Mesenchymal stem cell (in vitro differentiated cells and primary cell): ENCODE measurements at regions not wholly inside any gene's neighbourhood (a gene's known extent, or its start where the extent isn't known, plus 50 kb on each side); places are given as distances from the start of the nearest gene placed in this dataset.

Source experiments
- DNase-seq: peaks from one replicate; pipeline ENCODE4 v3.0.0-alpha.2; 2013
- H2AFZ ChIP-seq: one replicate; pipeline ENCODE4 v1.6.1; 2013; ENCODE audit warnings: low read depth, mild to moderate bottlenecking, control low read depth, inconsistent platforms, low read length, moderate library complexity
- H2AK5ac ChIP-seq: 2 replicates; pipeline ENCODE4 v1.6.1; 2013; ENCODE audit warnings: low read length, moderate library complexity, mild to moderate bottlenecking, inconsistent platforms; ENCODE audit not compliant: severe bottlenecking
- H2BK120ac ChIP-seq: one replicate; pipeline ENCODE4 v1.6.1; 2013; ENCODE audit warnings: low read depth, mild to moderate bottlenecking, inconsistent platforms, low read length, moderate library complexity
- H2BK12ac ChIP-seq, 2 experiments: one replicate each; pipeline ENCODE4 v1.6.1; 2013; ENCODE audit warnings: inconsistent platforms in 2 of 2, low read length in 2 of 2, mild to moderate bottlenecking in 2 of 2, moderate library complexity in 2 of 2, control low read depth in 1 of 2
- H2BK15ac ChIP-seq: one replicate; pipeline ENCODE4 v1.6.1; 2013; ENCODE audit warnings: mild to moderate bottlenecking, low read depth, inconsistent platforms; ENCODE audit not compliant: poor library complexity, severe bottlenecking
- H2BK5ac ChIP-seq: 2 replicates; pipeline ENCODE4 v1.6.1; 2013; ENCODE audit warnings: low read depth, mild to moderate bottlenecking, low read length, control low read depth, inconsistent platforms; ENCODE audit not compliant: poor library complexity, severe bottlenecking
- H3K14ac ChIP-seq, 2 experiments: one replicate each; pipeline ENCODE4 v1.6.1; 2013; ENCODE audit warnings: inconsistent platforms in 2 of 2, low read length in 2 of 2, control low read depth in 1 of 2, mild to moderate bottlenecking in 1 of 2, moderate library complexity in 1 of 2
- H3K18ac ChIP-seq, 2 experiments: one replicate each; pipeline ENCODE4 v1.6.1; 2013; ENCODE audit warnings: inconsistent platforms in 2 of 2, low read length in 2 of 2, control low read depth in 1 of 2, low read depth in 1 of 2, mild to moderate bottlenecking in 1 of 2
- H3K23ac ChIP-seq, 2 experiments: one replicate each; pipeline ENCODE4 v1.6.1; 2013; ENCODE audit warnings: inconsistent platforms in 2 of 2, low read length in 2 of 2, mild to moderate bottlenecking in 2 of 2, moderate library complexity in 2 of 2, control low read depth in 1 of 2
- H3K27ac ChIP-seq: 2 replicates; pipeline ENCODE4 v1.5.1; 2013; ENCODE audit warnings: mild to moderate bottlenecking, moderate library complexity, low read length, control low read depth, inconsistent platforms; ENCODE audit not compliant: poor library complexity, severe bottlenecking
- H3K27me3 ChIP-seq, 2 experiments: 2 replicates each; pipeline versions ENCODE4 v1.6.1 to v1.7.0; 2013; ENCODE audit warnings: low read length in 2 of 2, mild to moderate bottlenecking in 2 of 2, moderate library complexity in 2 of 2, control low read depth in 1 of 2, inconsistent platforms in 1 of 2; ENCODE audit not compliant: control insufficient read depth in 1 of 2, insufficient read depth in 1 of 2
- H3K36me3 ChIP-seq, 2 experiments: 2 replicates each; pipeline versions ENCODE4 v1.6.1 to v1.7.0; 2013; ENCODE audit warnings: low read length in 2 of 2, control low read depth in 1 of 2, inconsistent platforms in 1 of 2, low read depth in 1 of 2, mild to moderate bottlenecking in 1 of 2; ENCODE audit not compliant: insufficient read depth in 2 of 2, control insufficient read depth in 1 of 2
- H3K4ac ChIP-seq, 2 experiments: one replicate each; pipeline ENCODE4 v1.6.1; 2013; ENCODE audit warnings: inconsistent platforms in 2 of 2, low read length in 2 of 2, mild to moderate bottlenecking in 2 of 2, moderate library complexity in 2 of 2, control low read depth in 1 of 2, low read depth in 1 of 2
- H3K4me1 ChIP-seq: 2 replicates; pipeline ENCODE4 v1.6.1; 2013; ENCODE audit warnings: low read depth, low read length, control low read depth; ENCODE audit not compliant: control insufficient read depth, insufficient read depth
- H3K4me2 ChIP-seq: 2 replicates; pipeline ENCODE4 v1.6.1; 2013; ENCODE audit warnings: low read length, mild to moderate bottlenecking, inconsistent platforms; ENCODE audit not compliant: poor library complexity, severe bottlenecking
- H3K4me3 ChIP-seq, 2 experiments: 2 replicates each; pipeline versions ENCODE4 v1.5.1 to v1.7.0; 2013; ENCODE audit warnings: low read length in 2 of 2, mild to moderate bottlenecking in 2 of 2, control low read depth in 1 of 2, low read depth in 1 of 2; ENCODE audit not compliant: insufficient read depth in 1 of 2
- H3K79me1 ChIP-seq: replicated peaks from 2 replicates; pipeline ENCODE4 v1.6.1; 2013; ENCODE audit warnings: mild to moderate bottlenecking, control low read depth, low read length, inconsistent platforms; ENCODE audit not compliant: poor library complexity, severe bottlenecking
- H3K9ac ChIP-seq: 2 replicates; pipeline ENCODE4 v1.7.0; 2013; ENCODE audit warnings: mild to moderate bottlenecking, low read length, moderate library complexity
- H3K9me3 ChIP-seq: 2 replicates; pipeline ENCODE4 v1.7.0; 2013; ENCODE audit warnings: mild to moderate bottlenecking, low read length; ENCODE audit not compliant: control insufficient read depth
- H4K8ac ChIP-seq: one replicate; pipeline ENCODE4 v1.6.1; 2013; ENCODE audit warnings: inconsistent platforms, mild to moderate bottlenecking, low read length, moderate library complexity
- H4K91ac ChIP-seq: one replicate; pipeline ENCODE4 v1.6.1; 2013; ENCODE audit warnings: mild to moderate bottlenecking, low read length, inconsistent platforms
- WGBS: methylation state at CpG from one replicate; pipeline ENCODE4 v1.1.7; 2013; ENCODE audit warnings: mixed read lengths; 5-methylcytosine and 5-hydroxymethylcytosine counted together

- no peak overlapping the region for H3K14ac ChIP-seq
- no peaks in the 10 kb centered on the region for H3K27me3 ChIP-seq
- no peaks in the 10 kb centered on the region for H3K79me1 ChIP-seq
- H2AFZ ChIP-seq, result no peak overlapping the region
- H4K91ac ChIP-seq, result no peak overlapping the region
- no peaks in the 10 kb centered on the region for H3K36me3 ChIP-seq
- H2BK12ac ChIP-seq, result no peak overlapping the region
- no peak overlapping the region for H3K4ac ChIP-seq
- H3K27ac ChIP-seq, result no peak overlapping the region
- H2AK5ac ChIP-seq, result no peak overlapping the region
- DNase-seq, result no peak
- H3K4me3 ChIP-seq, result no peak overlapping the region
- H2BK5ac ChIP-seq, result no peak overlapping the region
- H3K9me3 ChIP-seq, result no peaks in the 10 kb centered on the region
- no peaks in the 10 kb centered on the region for H3K4me1 ChIP-seq
- H3K18ac ChIP-seq, result no peak overlapping the region
- H3K23ac ChIP-seq, result no peak overlapping the region
- no peak overlapping the region for H2BK120ac ChIP-seq
- no peak overlapping the region for H2BK15ac ChIP-seq
- WGBS, result 100% methylated on average over 1 of the region's 1 CpG
- H3K4me2 ChIP-seq, result no peak overlapping the region
- H3K9ac ChIP-seq, result no peak overlapping the region
- no peak overlapping the region for H4K8ac ChIP-seq
Observed at GRCh38 chr11:95389427-95389826, 158.4 kb upstream of the SESN3 start.

GRCh38 chr11:95388086-95388485 is 157.1 kb upstream of the SESN3 start:
- no peak for DNase-seq
- H3K18ac ChIP-seq, result no peak overlapping the region
- H3K4me2 ChIP-seq, result no peak overlapping the region
- H3K23ac ChIP-seq, result no peak overlapping the region
- no peak overlapping the region for H3K9ac ChIP-seq
- no peak overlapping the region for H2BK5ac ChIP-seq
- H2BK12ac ChIP-seq, result no peak overlapping the region
- no peak overlapping the region for H3K27ac ChIP-seq
- no peaks in the 10 kb centered on the region for H3K4me1 ChIP-seq
- H3K4me3 ChIP-seq, result no peak overlapping the region
- no peak overlapping the region for H4K91ac ChIP-seq
- no peak overlapping the region for H2BK120ac ChIP-seq
- H2BK15ac ChIP-seq, result no peak overlapping the region
- no peak overlapping the region for H4K8ac ChIP-seq
- H3K9me3 ChIP-seq, result no peaks in the 10 kb centered on the region
- WGBS, result 94% methylated on average over 5 of the region's 6 CpGs
- H2AK5ac ChIP-seq, result no peak overlapping the region
- H3K4ac ChIP-seq, result no peak overlapping the region
- no peaks in the 10 kb centered on the region for H3K79me1 ChIP-seq
- no peak overlapping the region for H2AFZ ChIP-seq
- H3K36me3 ChIP-seq, result no peaks in the 10 kb centered on the region
- no peak overlapping the region for H3K14ac ChIP-seq
- H3K27me3 ChIP-seq, result no peaks in the 10 kb centered on the region

GRCh38 chr11:95387325-95387724 is 156.3 kb upstream of the SESN3 start:
- Histone ChIP-seq H3K4me2 (no peak overlapping the region), H2AK5ac (no peak overlapping the region), H3K79me1 (no peaks in the 10 kb centered on the region), H3K27me3 (no peaks in the 10 kb centered on the region), H3K18ac (peak overlapping the region in 1 of 2 experiments; percentile 24), H4K8ac (no peak overlapping the region), H3K14ac (no peak overlapping the region), H3K4ac (no peak overlapping the region), H3K4me3 (no peak overlapping the region), H2BK5ac (no peak overlapping the region), H2BK15ac (no peak overlapping the region), H4K91ac (no peak overlapping the region), H3K23ac (no peak overlapping the region), H2BK12ac (no peak overlapping the region), H2AFZ (peak overlapping the region; percentile 23), H2BK120ac (no peak overlapping the region), H3K9me3 (no peaks in the 10 kb centered on the region), H3K4me1 (no peaks in the 10 kb centered on the region), H3K27ac (no peak overlapping the region), H3K36me3 (no peaks in the 10 kb centered on the region), H3K9ac (no peak overlapping the region)
- no peak for DNase-seq
- 100% methylated on average over 1 of the region's 1 CpG for WGBS

- no peak overlapping the region for H3K4me3 ChIP-seq
- no peak overlapping the region for H2BK12ac ChIP-seq
- no peak overlapping the region for H3K18ac ChIP-seq
- no peak overlapping the region for H3K4me2 ChIP-seq
- no peak overlapping the region for H3K27ac ChIP-seq
- H3K79me1 ChIP-seq, result no peaks in the 10 kb centered on the region
- H2BK5ac ChIP-seq, result no peak overlapping the region
- no peaks in the 10 kb centered on the region for H3K36me3 ChIP-seq
- DNase-seq, result no peak
- H3K14ac ChIP-seq, result no peak overlapping the region
- no peak overlapping the region for H2BK15ac ChIP-seq
- no peaks in the 10 kb centered on the region for H3K4me1 ChIP-seq
- no peak overlapping the region for H2AK5ac ChIP-seq
- no peak overlapping the region for H4K8ac ChIP-seq
- H3K4ac ChIP-seq, result no peak overlapping the region
- no peak overlapping the region for H2AFZ ChIP-seq
- H4K91ac ChIP-seq, result no peak overlapping the region
- no peak overlapping the region for H3K9ac ChIP-seq
- H3K27me3 ChIP-seq, result no peaks in the 10 kb centered on the region
- no peaks in the 10 kb centered on the region for H3K9me3 ChIP-seq
- H3K23ac ChIP-seq, result no peak overlapping the region
- H2BK120ac ChIP-seq, result no peak overlapping the region
Observed at GRCh38 chr11:95385577-95385976, 154.6 kb upstream of the SESN3 start.
